Right forelimb (tissue), 1 donor: ENCODE measurements at regions not wholly inside any gene's neighbourhood (a gene's known extent, or its start where the extent isn't known, plus 50 kb on each side); places are given as distances from the start of the nearest gene placed in this dataset.

ENCODE experiments used
- DNase-seq: peaks from one replicate; pipeline ENCODE4 v3.0.0-alpha.2; 2018

DNA sequence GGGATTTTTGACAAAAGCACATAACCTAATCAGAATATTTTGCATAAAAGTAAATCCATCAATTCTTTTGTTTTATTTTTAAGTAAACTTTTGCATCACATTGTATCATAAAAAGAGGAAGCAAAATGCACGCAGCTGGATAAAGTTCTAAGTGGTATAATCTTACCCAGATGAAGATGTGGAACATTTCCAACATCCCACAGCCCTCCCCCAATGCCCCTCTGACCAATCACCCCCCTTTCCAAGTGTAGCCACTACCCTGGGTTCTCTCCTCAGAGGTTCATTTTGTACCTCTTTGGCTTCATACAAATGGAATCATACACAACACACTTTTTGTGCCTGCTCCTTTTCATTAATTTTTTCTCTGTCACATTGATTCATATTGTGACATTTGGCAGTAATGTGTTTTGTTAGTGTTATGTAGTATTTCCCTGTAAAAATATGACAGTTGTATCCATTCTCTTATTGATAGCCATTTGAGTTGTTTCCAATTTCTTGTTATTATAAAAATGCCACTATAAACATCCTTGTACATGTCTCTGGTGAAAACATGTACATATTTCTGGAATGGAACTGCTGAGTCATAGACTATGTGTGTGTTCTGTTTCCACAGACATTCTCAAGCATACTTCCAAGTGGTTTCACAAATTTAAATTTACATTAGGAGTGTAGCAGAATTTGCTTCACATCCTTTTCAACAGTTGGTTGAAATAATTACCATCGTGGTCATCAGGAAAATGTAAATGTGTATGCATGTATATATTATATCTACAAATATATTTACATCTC is 92.9 kb upstream of the SYNDIG1 start:
- no peak for DNase-seq

DNA sequence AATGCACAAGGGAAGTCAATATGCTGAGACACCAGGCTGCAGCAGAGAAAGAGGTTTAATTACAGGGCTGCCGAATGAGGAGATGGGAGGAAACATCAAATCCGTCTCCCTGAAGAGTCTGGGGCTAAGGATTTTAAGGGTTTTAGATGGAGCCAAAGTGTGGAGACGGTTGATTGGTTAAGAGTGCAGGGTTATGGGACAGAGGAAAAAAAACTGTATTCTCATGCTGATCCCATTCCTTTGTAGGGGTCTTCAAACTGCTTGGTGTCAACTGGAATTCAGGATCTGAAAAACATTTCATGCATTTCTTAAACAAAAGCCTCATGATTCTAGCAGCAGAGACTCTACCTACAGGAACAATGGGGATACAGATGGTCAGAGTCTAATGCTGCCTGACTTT is 96.1 kb upstream of the SYNDIG1 start:
- no peak for DNase-seq

DNA sequence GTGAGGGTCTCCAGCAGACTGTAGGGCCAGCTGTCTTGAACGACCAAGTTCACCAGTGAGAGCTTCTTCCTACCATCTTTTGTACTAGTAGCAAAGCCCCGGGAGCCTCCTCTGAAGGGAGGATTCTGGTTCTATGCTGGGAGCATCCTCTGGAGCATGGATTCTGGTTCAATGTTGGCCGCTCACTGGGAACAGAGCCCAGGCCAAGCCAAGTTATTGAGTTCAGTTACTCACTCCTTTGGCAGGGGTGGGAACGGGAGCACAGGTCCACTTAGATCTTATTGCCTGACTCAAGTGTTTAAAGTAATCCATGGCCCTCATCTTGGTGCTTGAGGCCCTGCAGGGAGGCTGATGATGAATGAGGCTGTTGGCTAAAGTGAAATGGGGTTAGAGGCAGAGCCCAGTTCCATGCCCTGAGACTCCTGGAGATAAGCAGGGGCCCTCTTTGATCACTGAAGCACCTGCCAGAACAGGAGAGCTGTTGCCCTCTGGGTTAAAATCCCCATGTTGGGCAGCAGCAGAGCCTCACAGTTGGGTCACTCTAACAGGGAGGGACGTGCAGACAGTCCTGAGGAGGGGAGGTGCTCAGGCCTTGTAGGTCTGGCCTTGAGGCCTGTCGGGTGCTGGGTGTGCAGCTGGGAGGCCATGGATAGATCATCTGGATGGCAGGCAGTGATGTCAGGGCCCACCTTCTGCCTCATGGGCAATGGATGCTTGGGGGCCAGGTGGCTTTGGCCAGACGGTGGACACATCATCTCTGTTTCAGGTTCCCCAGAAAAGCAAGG is 98.3 kb upstream of the SYNDIG1 start:
- no peak for DNase-seq

DNA sequence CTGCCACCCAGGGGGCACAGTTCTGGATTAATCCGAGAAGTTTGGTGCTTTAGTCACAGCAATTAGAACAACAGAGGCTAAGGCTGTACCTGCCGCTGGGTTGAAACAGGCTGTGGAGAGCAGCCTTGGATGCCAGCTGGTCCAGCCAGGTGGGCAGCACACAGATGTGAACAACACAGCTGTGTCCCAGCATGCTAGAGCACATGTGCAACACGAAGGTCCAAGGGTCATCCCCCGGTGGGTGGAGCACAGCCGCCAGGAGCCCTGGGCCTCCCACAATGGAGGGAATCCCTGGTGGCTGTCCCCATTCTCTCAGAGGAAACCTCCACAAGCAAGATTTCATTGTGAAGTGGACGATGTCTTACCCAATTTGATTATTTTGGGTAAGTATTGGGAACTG is 99.2 kb upstream of the SYNDIG1 start:
- no peak for DNase-seq

DNA sequence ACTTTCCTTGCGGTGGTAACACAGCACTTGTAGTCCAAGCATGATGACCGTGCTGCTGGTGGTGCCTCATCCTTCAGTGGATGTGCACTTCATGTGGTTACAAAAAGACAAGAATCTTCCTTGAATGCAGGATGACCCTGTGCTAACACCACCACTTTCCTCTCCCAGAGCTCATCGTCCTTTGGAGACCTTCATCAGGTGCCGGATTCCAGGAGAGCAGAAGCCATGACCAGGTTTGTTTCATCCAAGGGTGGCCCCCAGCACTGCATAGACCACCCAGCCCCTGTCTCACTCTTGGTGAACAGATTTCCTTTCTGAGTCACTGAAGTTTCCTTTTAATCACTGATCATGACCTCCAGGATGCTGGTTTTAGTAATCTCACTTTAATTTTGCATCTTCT is 101.2 kb upstream of the SYNDIG1 start:
- DNase-seq, result no peak

DNA sequence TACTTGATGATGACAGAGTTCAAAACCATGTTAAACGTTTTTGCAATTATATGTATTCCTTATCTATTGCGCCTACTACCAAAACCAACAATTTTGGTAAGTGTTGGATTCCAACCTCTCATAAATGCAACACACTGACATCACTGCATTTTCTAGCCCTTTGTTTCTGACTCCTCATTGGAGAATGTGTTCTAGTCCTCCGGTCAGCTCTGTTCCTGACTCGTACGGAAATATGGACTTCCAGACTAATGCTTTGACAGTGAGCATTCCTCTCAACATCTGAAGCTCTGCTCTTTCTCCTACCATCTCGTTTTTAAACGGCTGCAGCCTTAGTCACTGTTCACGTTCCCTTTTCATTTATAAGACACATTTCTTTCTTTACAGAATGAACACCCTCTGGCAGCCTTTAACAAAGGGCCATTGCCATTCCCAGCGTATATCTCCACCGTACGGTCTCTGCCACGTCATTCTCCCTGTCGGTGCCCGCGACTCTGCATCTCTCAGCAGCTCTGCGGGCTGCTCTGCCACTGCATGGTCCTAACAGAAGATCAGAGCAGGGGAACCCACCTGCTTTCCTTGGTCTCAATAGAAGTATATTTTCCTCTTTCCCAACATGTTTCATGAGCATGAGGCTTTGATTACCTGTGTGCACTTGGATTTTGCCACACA is 103.0 kb upstream of the SYNDIG1 start:
- no peak for DNase-seq

- DNase-seq, result no peak
Observed at GRCh38 chr20:24365670-24366069, 103.8 kb upstream of the SYNDIG1 start.

DNA sequence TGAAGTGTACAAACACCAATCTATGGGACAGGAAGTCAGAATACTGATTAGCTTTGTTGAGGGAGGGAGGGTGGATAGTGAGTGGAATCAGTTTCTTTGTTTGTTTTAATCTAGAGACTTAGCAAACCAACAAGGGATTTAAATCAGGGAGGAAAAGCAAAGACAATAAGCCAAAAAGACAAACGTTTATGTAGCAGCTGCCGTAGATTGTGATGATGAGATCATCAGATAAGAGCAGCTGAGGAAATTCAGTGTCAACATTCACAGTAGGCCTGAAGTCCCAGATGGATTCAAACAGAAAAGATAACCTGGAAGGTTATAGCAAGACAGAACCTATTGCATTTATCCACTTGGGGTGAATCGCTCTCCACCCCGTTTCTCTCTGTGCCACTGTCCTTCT is 104.9 kb upstream of the SYNDIG1 start:
- no peak for DNase-seq

GRCh38 chr20:24363031-24363430 is 106.4 kb upstream of the SYNDIG1 start:
- no peak for DNase-seq

- no peak for DNase-seq
Observed at GRCh38 chr20:24362080-24362479, 107.3 kb upstream of the SYNDIG1 start.

DNA sequence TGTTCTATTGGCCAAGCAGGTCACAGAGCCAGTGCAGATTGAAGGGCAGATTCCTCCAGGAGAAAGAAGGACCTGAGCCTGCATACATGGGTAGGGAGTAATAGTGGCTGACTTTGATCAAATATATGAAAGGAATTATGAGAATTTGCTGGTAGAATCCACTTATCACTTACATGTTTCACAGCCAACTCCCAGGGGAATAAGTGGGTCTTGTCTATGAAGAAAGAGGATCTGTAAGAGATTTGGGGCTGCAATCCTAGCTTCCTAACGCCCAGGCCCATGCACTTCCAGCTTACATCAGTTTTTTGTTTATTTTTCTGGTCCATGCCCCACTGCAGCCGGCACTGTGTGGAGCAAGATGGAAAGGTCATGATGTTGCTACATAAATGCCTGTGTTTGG is 107.9 kb upstream of the SYNDIG1 start:
- DNase-seq, result no peak

DNA sequence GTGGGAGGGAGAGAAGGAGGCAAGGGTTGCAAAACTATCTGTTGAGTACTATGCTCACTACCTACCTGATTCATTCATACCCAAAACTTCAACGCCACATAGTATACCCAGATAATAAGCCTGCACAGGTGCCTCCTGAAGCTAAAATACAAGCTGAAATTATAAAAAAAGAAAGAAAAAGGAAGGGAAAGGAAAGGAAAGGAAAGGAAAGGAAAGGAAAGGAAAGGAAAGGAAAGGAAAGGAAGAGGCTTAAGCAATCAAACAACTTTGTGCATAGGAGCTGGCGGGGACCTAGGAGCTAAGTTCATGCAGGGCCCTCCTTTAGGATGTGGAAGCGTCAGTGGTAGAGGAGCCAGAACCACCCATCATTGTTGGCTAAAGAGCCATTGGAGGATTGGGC is 108.9 kb upstream of the SYNDIG1 start:
- DNase-seq, result no peak

GRCh38 chr20:24359321-24360027 is 110.0 kb upstream of the SYNDIG1 start:
- no peak for DNase-seq

- DNase-seq, result no peak
Observed at GRCh38 chr20:24357931-24358330, 111.5 kb upstream of the SYNDIG1 start.

- DNase-seq, result no peak
Observed at GRCh38 chr20:24357177-24357576, 112.3 kb upstream of the SYNDIG1 start.

DNA sequence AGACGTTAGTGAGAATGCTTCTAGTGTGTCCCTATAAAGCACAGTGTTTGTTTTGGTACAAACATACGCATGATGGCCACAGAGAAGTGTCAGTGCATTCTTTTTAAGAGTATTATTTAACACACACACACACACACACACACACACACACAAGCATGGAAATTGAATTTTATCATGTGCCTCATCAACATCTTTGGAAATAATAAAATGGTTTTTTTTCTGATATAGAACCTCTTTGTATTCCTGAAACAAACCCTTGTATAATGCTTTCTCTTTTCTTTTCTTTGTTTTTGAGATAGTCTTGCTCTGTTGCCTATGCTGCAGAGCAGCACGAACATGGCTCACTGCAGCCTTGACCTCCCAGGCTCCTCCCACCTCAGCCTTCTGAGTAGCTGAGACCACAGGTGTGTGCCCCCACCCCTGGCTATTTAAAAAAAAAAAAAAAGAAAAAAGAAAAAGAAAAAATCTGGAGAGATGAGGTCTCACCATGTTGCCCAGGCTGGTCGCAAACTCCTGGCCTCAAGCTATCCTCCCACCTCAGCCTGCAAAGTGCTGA is 116.2 kb upstream of the SYNDIG1 start:
- no peak for DNase-seq

DNA sequence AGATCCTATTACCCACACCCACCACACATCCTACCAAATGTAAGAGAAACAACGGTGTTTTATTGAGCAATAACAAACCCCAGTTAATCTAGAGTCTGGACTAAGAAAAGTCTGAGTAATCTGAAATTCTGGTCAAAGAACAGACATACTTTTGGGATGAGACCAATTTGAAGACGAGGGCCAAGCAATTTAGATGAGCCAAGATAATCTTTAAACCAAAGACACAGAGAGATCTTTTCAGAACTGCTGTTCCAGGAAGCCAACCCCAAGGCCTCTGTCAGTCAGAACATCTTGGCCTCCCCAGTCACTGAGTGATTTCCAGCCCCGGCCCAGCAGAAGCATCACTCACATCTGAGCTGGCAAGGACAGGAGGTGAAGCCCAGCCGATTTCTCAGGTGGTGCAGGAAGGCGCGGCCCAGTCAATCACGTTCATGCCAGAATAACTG is 118.5 kb upstream of the SYNDIG1 start:
- DNase-seq, result no peak

DNA sequence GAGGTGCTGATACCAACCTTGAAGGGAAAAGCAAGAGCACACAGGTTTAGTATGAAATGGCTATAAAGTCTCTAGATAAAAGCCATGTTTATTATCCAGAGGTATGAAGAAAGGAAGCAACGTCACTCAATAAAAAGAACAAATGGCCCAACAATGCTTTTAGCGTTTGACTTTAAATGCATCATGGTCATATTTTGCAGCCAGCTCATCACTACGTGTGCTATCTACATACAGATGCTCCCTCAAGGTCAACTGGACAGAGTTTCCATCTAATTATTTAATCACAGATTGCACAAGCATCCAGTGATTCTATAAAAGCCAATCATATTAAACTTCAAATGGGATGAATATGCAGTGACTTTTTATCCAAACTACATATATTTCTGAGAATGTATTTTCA is 127.6 kb upstream of the SYNDIG1 start:
- DNase-seq, result no peak

DNA sequence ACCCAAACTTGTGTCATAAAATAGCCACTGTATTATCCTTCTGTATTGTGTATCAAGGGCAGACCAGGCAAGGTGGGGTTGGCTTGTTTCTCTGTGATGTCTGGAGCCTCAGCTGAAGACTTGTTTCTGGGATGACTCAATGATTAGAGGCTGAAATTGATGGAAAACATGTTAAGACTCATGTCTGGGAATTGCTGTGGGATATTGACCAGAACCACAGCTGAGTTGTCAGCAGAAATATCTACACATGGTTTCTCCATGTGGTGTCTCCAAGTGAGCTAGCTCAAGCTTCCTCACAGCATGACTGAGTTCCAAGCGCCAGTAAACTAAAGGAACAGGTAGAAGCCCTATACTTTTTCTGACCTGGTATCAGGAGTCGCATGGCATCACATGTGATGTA is 128.5 kb upstream of the SYNDIG1 start:
- no peak for DNase-seq

- DNase-seq, result no peak
Observed at GRCh38 chr20:24339210-24339641, 130.2 kb upstream of the SYNDIG1 start.

DNA sequence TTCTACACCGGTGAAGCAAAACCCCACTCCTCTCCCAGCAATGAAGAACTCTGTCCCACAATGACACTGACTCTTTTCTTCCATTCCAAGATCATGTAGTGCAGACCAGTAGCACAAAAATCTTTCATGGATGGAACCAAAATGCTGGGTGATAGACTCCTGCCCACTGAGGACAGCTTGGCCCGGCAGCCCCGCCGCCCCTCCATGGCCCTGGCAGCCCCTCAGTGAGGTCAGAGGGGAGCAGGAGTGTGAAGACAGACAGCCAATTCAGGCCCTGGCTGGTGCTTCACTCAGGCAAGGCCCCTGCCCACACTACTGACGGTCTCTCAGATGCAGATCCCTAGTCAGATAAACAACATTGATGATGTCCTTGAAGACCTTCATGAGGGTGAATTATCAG is 131.9 kb upstream of the SYNDIG1 start:
- no peak for DNase-seq

DNA sequence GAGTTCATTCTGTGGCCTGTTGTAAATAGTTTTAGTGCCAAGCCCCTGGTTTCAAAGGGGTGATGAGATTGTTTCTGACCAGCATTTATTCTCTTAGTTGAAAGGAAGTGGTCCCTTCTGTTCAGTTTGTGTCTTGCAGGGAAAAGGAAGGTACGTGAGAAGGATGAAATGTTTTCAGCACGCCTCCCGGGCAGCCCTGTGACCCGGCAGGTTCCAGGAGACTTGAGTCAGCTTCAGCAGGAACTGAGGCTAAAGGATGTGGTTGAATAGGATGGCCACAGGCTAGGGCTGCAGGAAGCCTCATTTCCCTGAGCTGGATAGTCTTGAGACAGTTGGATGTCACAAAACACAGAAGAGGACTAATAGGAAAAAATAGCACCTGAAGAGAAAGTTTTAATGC is 132.4 kb upstream of the SYNDIG1 start:
- DNase-seq, result no peak

- DNase-seq, result no peak
Observed at GRCh38 chr20:24334830-24335229, 134.6 kb upstream of the SYNDIG1 start.
